Choroid plexus epithelial cell (primary cell): ENCODE measurements at regions not wholly inside any gene's neighbourhood (a gene's known extent, or its start where the extent isn't known, plus 50 kb on each side); places are given as distances from the start of the nearest gene placed in this dataset.

Experiments used
- DNase-seq: peaks from one replicate; pipeline ENCODE4 v3.0.0-alpha.2; 2010; ENCODE audit warnings: low read depth
- H3K4me3 ChIP-seq: 2 replicates; pipeline ENCODE4 v1.5.1; 2011; ENCODE audit warnings: low read depth, mild to moderate bottlenecking, control low read depth, low read length, moderate library complexity
- CTCF ChIP-seq: conservative IDR thresholded peaks from 2 replicates; pipeline ENCODE4 v1.5.1; 2011; ENCODE audit warnings: low read depth, mild to moderate bottlenecking, control low read depth, inconsistent platforms, low read length, moderate library complexity

GRCh38 chr7:69012149-69012548 lies 586.1 kb upstream of the AUTS2 start:
- no peak for TF ChIP-seq CTCF
- H3K4me3 ChIP-seq: no peak overlapping the region
- no peak for DNase-seq

- TF ChIP-seq CTCF: no peak
- H3K4me3 ChIP-seq: no peak overlapping the region
- no peak for DNase-seq
Measured at GRCh38 chr7:69017208-69017607, 581.1 kb upstream of the AUTS2 start.

- H3K4me3 ChIP-seq: no peak overlapping the region
- peak; percentile 5 for DNase-seq
- peak; percentile 36 for TF ChIP-seq CTCF
Measured at GRCh38 chr7:69018200-69018599, 580.1 kb upstream of the AUTS2 start.

GRCh38 chr7:69019437-69019836 lies 578.8 kb upstream of the AUTS2 start:
- no peak for DNase-seq
- TF ChIP-seq CTCF: no peak
- no peak overlapping the region for H3K4me3 ChIP-seq

GRCh38 chr7:69020536-69020935 lies 577.7 kb upstream of the AUTS2 start:
- no peak for DNase-seq
- no peak overlapping the region for H3K4me3 ChIP-seq
- TF ChIP-seq CTCF: no peak

- no peak for DNase-seq
- TF ChIP-seq CTCF: no peak
Measured at GRCh38 chr7:69025249-69025648, 573.0 kb upstream of the AUTS2 start.

GRCh38 chr7:69032848-69033247 lies 565.4 kb upstream of the AUTS2 start:
- TF ChIP-seq CTCF: no peak
- no peak overlapping the region for H3K4me3 ChIP-seq
- DNase-seq: no peak

More at GRCh38 chr7:69025249-69025648, 573.0 kb upstream of the AUTS2 start:
- no peak overlapping the region for H3K4me3 ChIP-seq
